ENCODE measurements at regions not wholly inside any gene's neighbourhood (a gene's known extent, or its start where the extent isn't known, plus 50 kb on each side); places are given as distances from the start of the nearest gene placed in this dataset.

DNA sequence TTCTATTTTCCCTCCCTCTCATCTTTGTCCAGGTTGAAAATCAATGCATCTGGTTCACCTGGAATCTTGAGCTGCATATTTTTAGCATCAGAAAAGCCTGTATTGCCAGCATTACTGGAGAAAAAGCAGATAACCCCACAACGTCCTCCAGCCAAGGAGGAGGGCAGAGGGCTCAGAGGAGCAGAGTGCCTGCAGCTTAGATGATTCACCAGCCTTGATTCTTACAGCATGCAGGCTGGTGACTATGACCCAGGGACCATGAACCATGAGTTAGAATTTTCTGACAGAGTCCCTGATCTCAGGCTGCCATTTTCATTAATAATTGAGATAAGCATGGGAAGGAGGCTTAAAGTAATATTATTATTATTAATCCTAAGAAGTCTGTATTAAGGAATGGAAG is 278.2 kb downstream of the BRINP1 start:
- no peak for TF ChIP-seq ZNF837 (tag by site-specific recombination; IDR thresholded peaks at IDR 0.05)
- TF ChIP-seq, protein P1, sequence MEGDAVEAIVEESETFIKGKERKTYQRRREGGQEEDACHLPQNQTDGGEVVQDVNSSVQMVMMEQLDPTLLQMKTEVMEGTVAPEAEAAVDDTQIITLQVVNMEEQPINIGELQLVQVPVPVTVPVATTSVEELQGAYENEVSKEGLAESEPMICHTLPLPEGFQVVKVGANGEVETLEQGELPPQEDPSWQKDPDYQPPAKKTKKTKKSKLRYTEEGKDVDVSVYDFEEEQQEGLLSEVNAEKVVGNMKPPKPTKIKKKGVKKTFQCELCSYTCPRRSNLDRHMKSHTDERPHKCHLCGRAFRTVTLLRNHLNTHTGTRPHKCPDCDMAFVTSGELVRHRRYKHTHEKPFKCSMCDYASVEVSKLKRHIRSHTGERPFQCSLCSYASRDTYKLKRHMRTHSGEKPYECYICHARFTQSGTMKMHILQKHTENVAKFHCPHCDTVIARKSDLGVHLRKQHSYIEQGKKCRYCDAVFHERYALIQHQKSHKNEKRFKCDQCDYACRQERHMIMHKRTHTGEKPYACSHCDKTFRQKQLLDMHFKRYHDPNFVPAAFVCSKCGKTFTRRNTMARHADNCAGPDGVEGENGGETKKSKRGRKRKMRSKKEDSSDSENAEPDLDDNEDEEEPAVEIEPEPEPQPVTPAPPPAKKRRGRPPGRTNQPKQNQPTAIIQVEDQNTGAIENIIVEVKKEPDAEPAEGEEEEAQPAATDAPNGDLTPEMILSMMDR (tag by site-specific recombination; IDR thresholded peaks at IDR 0.05) = no peak
- TF ChIP-seq ZNF114 (tag by site-specific recombination; IDR thresholded peaks at IDR 0.05) = no peak
- no peak for TF ChIP-seq ZNF121 (tag by site-specific recombination; IDR thresholded peaks at IDR 0.05)
- no peak for TF ChIP-seq ZNF292 (tag by site-specific recombination; IDR thresholded peaks at IDR 0.05; ENCODE audit: borderline replicate concordance, low read depth)
- TF ChIP-seq ZNF26 (tag by site-specific recombination; IDR thresholded peaks at IDR 0.05) = no peak
- TF ChIP-seq, protein P2, sequence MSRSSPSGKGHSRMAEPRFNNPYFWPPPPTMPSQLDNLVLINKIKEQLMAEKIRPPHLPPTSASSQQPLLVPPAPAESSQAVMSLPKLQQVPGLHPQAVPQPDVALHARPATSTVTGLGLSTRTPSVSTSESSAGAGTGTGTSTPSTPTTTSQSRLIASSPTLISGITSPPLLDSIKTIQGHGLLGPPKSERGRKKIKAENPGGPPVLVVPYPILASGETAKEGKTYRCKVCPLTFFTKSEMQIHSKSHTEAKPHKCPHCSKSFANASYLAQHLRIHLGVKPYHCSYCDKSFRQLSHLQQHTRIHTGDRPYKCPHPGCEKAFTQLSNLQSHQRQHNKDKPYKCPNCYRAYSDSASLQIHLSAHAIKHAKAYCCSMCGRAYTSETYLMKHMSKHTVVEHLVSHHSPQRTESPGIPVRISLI (tag by site-specific recombination; IDR thresholded peaks at IDR 0.05) = no peak
- no peak for TF ChIP-seq ZNF639 (tag by site-specific recombination; IDR thresholded peaks at IDR 0.05)
- TF ChIP-seq, protein P3, sequence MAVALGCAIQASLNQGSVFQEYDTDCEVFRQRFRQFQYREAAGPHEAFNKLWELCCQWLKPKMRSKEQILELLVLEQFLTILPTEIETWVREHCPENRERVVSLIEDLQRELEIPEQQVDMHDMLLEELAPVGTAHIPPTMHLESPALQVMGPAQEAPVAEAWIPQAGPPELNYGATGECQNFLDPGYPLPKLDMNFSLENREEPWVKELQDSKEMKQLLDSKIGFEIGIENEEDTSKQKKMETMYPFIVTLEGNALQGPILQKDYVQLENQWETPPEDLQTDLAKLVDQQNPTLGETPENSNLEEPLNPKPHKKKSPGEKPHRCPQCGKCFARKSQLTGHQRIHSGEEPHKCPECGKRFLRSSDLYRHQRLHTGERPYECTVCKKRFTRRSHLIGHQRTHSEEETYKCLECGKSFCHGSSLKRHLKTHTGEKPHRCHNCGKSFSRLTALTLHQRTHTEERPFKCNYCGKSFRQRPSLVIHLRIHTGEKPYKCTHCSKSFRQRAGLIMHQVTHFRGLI (tag by site-specific recombination; IDR thresholded peaks at IDR 0.05) = no peak
- no peak for TF ChIP-seq ZNF274 (IDR thresholded peaks at IDR 0.05; ENCODE audit: low read length)
- TF ChIP-seq ZNF274 (tag by site-specific recombination; IDR thresholded peaks at IDR 0.05; ENCODE audit: borderline replicate concordance) = no peak
- no peak for TF ChIP-seq SALL2 (tag by site-specific recombination; IDR thresholded peaks at IDR 0.05; ENCODE audit: borderline replicate concordance)

Measured in HEK293 (cell line).